ENCODE measurements at regions not wholly inside any gene's neighbourhood (a gene's known extent, or its start where the extent isn't known, plus 50 kb on each side); places are given as distances from the start of the nearest gene placed in this dataset.
A peak's percentile ranks its signal among the peaks of the same experiment; 100 is the strongest.

GRCh38 chr6:148238713-148239112, 103.9 kb upstream of the SASH1 start:
- FAIRE-seq (peak; percentile 13), DNase-seq (ENCODE audit: low read depth) (no peak)
- H3K4me3 ChIP-seq (ENCODE audit: low read depth, low read length) = no peak overlapping the region
- no peaks in the 10 kb centered on the region for H3K27me3 ChIP-seq (ENCODE audit: control insufficient read depth, insufficient read depth, low read length)
- no peak for TF ChIP-seq CTCF (IDR thresholded peaks at IDR 0.05; ENCODE audit: insufficient read depth, low read length, severe bottlenecking)
- no peaks in the 10 kb centered on the region for H3K36me3 ChIP-seq (ENCODE audit: control insufficient read depth, insufficient read depth, low read length)

- DNase-seq (ENCODE audit: low read depth) = no peak
- no peak for FAIRE-seq
- Histone ChIP-seq H3K4me3 (ENCODE audit: low read depth, low read length) (no peak overlapping the region), H3K36me3 (ENCODE audit: control insufficient read depth, insufficient read depth, low read length) (no peaks in the 10 kb centered on the region), H3K27me3 (ENCODE audit: control insufficient read depth, insufficient read depth, low read length) (no peaks in the 10 kb centered on the region)
- no peak for TF ChIP-seq CTCF (IDR thresholded peaks at IDR 0.05; ENCODE audit: insufficient read depth, low read length, severe bottlenecking)
These were observed 103.4 kb upstream of the SASH1 start for GRCh38 chr6:148239215-148239614.

- no peak for DNase-seq (ENCODE audit: low read depth)
- H3K27me3 ChIP-seq (ENCODE audit: control insufficient read depth, insufficient read depth, low read length) = no peaks in the 10 kb centered on the region
- no peak overlapping the region for H3K4me3 ChIP-seq (ENCODE audit: low read depth, low read length)
- TF ChIP-seq CTCF (IDR thresholded peaks at IDR 0.05; ENCODE audit: insufficient read depth, low read length, severe bottlenecking) = no peak
- FAIRE-seq = no peak
- no peaks in the 10 kb centered on the region for H3K36me3 ChIP-seq (ENCODE audit: control insufficient read depth, insufficient read depth, low read length)
These were observed 102.7 kb upstream of the SASH1 start for GRCh38 chr6:148239801-148240460.

- TF ChIP-seq CTCF (IDR thresholded peaks at IDR 0.05; ENCODE audit: insufficient read depth, low read length, severe bottlenecking) = no peak
- no peak for FAIRE-seq
- Histone ChIP-seq H3K36me3 (ENCODE audit: control insufficient read depth, insufficient read depth, low read length) (no peaks in the 10 kb centered on the region), H3K27me3 (ENCODE audit: control insufficient read depth, insufficient read depth, low read length) (no peaks in the 10 kb centered on the region), H3K4me3 (ENCODE audit: low read depth, low read length) (no peak overlapping the region)
- DNase-seq (ENCODE audit: low read depth) = no peak
These were observed 102.2 kb upstream of the SASH1 start for GRCh38 chr6:148240461-148240840.

GRCh38 chr6:148240861-148241477, 101.7 kb upstream of the SASH1 start:
- no peak overlapping the region for H3K4me3 ChIP-seq (ENCODE audit: low read depth, low read length)
- no peak for FAIRE-seq
- no peak for DNase-seq (ENCODE audit: low read depth)
- no peak for TF ChIP-seq CTCF (IDR thresholded peaks at IDR 0.05; ENCODE audit: insufficient read depth, low read length, severe bottlenecking)
- no peaks in the 10 kb centered on the region for H3K27me3 ChIP-seq (ENCODE audit: control insufficient read depth, insufficient read depth, low read length)
- no peaks in the 10 kb centered on the region for H3K36me3 ChIP-seq (ENCODE audit: control insufficient read depth, insufficient read depth, low read length)

GRCh38 chr6:148242180-148242579, 100.5 kb upstream of the SASH1 start:
- Histone ChIP-seq H3K36me3 (ENCODE audit: control insufficient read depth, insufficient read depth, low read length) (no peaks in the 10 kb centered on the region), H3K4me3 (ENCODE audit: low read depth, low read length) (no peak overlapping the region), H3K27me3 (ENCODE audit: control insufficient read depth, insufficient read depth, low read length) (no peaks in the 10 kb centered on the region)
- FAIRE-seq = no peak
- no peak for TF ChIP-seq CTCF (IDR thresholded peaks at IDR 0.05; ENCODE audit: insufficient read depth, low read length, severe bottlenecking)
- DNase-seq (ENCODE audit: low read depth) = no peak

All from bronchial epithelial cell (primary cell).